Ecto neural progenitor cell (in vitro differentiated cells): ENCODE measurements at regions not wholly inside any gene's neighbourhood (a gene's known extent, or its start where the extent isn't known, plus 50 kb on each side); places are given as distances from the start of the nearest gene placed in this dataset.

Source experiments
- DNase-seq: peaks from one replicate; pipeline ENCODE4 v3.0.0-alpha.2; 2018; ENCODE audit warnings: low spot score

DNA sequence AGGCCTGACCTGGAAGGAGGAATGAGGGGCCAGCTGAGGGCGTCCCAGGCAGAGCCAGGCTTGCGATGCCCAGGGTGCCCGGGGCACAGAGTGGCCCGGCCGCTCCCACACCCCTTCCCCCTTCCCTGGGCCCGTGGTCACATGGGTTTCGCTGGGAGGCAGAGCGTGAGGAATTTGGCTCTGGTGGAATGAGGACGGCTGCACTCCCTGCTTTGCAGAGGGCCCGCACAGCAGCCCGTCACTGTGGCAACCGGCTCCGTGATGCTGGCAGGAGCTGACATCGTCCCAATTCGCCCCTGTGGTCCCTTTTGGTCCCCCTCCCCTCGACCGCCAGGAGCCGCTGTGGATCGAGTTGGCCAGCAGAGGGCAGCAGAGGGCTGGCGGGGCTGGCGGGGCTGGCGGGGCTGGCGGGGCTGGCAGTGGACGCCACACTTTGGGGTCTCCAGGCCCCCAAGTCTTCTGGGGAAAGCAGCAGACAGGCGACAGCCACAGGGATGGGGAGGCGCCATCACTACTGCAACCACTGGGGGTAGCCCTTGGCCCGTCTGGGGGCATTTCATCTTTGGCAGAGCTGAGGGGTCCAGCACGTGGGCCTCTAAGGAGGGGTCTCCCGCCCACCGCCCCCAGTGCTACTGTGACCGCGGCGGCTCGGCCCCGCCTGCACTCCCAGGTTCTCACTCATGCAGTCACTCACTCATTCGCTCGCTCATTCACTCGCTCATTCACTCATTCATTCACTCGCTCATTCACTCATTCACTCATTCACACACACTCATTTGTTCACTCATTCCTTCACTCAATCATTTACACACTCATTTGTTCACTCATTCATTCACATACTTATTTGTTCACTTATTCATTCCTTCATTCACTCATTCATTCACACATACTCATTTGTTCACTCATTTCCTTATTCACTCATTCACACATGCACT is 49.7 kb upstream of the BHLHE23 start:
- DNase-seq: peak; percentile 91
